Fibroblast of skin of right biceps (primary cell): ENCODE measurements at regions not wholly inside any gene's neighbourhood (a gene's known extent, or its start where the extent isn't known, plus 50 kb on each side); places are given as distances from the start of the nearest gene placed in this dataset.
A peak's percentile ranks its signal among the peaks of the same experiment; 100 is the strongest.
"Not testable (repeated sequence)": the region's sequence is repeated elsewhere in the genome, so short reads cannot be mapped to it uniquely, and the experiment has no call there.

Experiments
- DNase-seq: peaks from one replicate; pipeline ENCODE4 v3.0.0-alpha.2; 2013

- DNase-seq, result no peak
These were observed 615.0 kb downstream of the ANKRD7 start for GRCh38 chr7:118839515-118839914.

DNA sequence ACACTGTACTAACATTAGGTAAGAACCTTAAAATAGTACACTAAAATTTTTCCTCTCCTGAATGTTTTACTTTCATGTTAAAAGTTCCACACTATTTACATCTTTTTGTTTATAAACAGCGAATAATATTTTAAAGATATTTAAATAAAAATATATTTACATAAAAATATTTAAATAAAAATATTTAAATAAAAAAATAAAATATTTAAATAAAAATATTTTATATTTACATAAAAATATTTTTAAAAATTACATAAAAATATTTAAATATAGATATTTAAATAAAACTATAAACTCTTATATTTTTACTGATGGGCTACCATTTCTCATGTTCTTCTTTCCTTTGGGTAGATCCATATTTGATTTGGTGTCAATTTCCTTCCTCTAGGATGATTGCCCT, 619.0 kb downstream of the ANKRD7 start:
- DNase-seq, result no peak

DNA sequence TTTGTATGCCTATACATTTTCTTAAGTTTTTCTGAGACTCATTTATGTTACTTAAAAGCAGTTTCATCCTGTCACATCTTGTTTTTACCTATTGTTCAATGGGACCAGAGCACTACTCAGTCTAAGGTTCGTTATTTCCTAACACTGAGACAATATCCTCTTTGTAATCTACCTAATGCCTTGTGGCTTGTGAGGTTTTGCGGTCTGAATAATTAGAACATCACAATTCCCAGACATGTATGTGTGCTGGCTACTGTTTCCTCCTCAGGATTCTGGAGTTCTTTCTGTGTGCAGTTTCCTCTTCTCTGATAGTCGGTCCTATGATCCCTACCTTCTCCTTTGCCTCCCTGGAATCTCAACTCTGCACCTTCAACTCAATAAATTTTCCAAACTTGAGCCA, 620.2 kb downstream of the ANKRD7 start:
- DNase-seq, result no peak

DNA sequence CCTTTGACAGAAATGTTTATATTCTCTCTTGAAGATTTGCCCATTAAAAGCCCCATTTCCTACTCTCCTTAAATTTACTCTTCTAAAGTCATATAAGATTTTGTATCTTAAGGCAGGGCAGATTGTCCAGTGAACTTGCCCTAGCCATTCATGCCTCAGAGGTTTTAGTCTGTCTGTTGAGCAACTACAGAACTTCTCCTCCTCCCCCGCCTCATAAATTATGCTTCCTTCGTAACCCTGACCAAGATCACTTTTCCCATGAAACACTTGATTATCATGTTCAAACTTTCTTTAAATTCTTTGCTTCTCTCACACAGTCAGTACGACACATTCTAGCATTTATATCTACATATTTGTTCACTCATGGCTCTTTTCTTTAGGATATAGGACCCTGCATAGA, 621.3 kb downstream of the ANKRD7 start:
- DNase-seq, result no peak

DNA sequence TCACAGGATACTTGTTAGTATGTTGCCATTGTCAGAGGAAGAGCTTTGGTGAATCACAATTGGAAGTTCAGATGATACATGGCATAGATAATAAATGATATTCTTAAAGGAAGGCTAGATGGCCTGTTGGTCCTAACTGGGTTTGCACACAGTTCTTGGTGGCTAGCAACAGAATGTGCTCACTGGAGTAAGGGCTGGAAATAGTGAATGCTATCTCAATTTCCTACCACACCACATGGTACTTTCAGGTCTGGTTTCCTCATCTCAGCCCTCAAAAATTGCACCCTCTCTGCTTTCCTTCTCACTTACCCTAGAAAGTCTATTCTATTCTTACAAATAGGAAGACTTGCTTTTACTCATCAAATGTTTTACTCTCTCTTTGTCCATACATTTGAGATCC, 622.5 kb downstream of the ANKRD7 start:
- DNase-seq, result no peak

- no peak for DNase-seq
These were observed 630.8 kb downstream of the ANKRD7 start for GRCh38 chr7:118855290-118855689.

GRCh38 chr7:118858651-118859149, 634.2 kb downstream of the ANKRD7 start:
- DNase-seq, result no peak

DNA sequence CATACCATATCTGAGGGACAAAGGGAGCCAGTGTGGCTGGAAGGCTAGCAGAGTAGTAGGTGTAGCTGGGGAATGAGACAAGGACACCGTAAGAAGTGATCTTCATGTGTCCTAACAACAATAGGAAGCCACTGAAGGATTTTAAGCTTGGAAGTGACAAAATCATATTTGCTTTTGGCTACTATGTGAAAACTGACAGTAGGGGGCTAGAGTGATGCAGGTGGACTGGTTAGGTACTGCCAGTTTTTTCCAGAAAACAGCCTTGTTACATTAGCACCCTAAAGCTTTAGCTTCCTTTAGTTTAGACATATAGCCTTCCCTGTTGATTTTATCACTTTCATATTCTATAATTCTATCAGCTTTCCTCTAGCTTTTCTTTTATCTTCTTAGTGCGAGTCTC, 637.1 kb downstream of the ANKRD7 start:
- DNase-seq, result no peak

DNA sequence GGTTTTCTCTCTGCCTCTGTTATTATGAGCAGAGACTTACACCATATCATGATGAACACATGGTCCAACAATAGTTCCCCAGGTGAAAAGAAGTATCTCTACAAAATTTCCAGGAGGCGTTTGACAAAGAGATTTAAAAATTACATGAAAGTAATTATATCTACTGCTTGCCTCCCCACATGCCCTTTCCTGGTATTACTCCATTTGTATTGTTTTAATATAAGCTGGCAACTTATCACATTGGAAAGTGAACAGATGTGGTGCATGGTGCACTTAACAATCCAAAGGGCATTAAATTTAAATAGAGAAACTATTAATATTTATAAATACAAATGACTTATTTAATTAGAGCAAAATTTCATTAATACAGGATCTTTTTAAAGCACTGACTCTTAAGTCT, 638.2 kb downstream of the ANKRD7 start:
- DNase-seq, result no peak

DNA sequence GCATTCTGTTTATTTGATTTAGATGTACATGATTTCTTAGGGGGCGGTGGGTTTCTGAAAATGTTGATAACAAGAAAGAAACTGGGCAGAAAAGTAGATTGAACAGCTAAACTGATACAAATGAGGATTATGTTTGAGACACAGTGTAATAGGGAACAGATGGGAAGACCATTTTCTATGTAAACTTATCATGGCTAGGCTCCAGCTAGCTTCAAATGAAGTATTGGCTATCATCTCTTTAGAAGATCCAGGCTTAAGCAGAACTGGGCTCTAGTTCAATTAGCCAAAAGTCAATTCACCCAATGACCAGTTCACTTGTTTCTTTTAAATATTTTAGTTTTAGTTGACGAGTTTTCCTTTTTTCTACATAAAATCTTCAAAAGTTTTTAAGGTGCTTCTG, 639.5 kb downstream of the ANKRD7 start:
- no peak for DNase-seq

- DNase-seq, result no peak
These were observed 643.4 kb downstream of the ANKRD7 start for GRCh38 chr7:118867860-118868259.

- DNase-seq, result not testable (repeated sequence)
These were observed 644.6 kb downstream of the ANKRD7 start for GRCh38 chr7:118869141-118869540.

DNA sequence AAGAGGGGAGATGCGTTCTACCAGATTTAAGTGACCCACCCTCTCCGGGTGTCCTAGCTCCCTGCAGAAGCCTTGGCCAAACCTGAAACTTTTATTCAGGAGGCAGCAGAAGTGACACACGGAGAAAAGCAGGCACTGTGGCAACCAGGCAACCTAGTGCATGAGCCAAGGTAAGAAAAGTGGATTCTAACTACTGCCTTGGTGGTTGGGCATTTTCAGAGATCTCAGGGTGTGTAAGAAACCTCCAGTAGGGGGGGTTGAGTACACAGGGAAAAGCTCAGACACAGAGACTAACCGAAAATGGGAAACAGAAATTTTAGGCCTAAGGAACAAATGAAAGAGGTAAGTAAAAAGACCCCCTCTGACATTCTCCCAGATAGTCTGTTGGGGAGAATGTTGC, 645.7 kb downstream of the ANKRD7 start:
- no peak for DNase-seq

DNA sequence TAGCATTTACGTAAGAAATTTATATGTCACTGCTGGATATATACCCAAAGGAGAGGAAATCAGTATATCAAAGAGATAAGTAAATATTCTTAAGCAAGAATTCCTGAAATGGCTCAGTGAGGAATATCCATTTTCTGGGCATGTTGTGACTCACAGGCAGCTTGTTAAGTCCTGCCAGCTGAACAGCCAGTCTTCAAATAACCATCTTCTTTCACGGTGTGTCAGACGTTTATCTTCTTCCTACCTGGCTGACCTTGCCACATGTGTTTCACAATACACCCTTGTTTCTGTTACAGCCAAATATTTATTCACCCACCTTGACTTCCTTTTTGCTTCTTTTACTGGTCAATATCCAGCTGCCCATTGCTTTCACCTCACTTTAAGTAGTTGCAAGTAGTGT, 648.1 kb downstream of the ANKRD7 start:
- no peak for DNase-seq

GRCh38 chr7:118877187-118877586, 652.7 kb downstream of the ANKRD7 start:
- no peak for DNase-seq

GRCh38 chr7:118878336-118878735, 653.8 kb downstream of the ANKRD7 start:
- DNase-seq, result no peak

DNA sequence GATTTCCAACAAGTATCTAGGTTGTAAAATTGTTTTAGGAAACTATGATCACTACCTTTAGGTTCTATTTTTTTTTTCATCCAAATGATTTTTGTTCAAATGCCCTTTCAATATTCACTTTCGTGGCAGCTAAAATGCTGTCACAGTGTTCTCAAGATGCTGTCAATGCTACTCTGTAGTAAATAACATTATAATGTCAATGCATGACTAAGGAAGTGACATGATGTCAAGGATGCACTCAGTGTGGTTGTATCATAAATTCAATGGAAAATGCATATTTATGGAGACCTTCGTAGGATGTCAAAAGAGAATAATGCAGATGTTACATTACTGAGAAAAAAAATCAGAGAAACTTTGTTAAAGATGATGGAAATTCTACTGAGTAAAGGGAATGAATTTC, 673.8 kb downstream of the ANKRD7 start:
- DNase-seq, result no peak

- DNase-seq, result no peak
These were observed 678.1 kb downstream of the ANKRD7 start for GRCh38 chr7:118902600-118902999.

DNA sequence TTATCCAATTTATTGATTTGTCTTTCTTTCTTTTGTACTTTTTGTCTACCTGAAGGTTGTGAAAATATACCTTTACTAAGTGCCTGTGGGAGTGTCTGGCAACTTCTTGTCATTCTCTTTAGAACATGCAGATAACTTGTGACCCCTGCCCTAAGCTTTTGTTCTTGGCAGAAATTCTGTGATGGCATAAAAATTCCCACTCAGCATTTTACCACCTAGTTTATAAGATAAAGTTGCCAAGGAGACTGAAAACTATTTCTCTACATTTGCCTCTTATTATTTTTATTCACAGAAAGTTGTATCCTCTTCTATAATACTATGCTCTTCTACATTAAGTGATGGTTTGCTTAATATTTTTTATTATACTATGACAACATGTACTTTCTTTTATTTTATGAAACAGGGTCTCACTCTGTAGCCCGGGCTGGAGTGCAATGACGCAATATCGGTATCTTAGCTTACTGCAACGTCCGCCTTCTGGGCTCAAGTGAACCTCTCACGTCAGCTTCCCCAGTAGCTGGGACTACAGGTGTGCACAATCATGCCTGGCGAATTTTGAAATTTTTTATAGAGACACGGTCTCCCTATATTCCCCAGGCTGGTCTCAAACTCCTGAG, 683.5 kb downstream of the ANKRD7 start:
- no peak for DNase-seq

DNA sequence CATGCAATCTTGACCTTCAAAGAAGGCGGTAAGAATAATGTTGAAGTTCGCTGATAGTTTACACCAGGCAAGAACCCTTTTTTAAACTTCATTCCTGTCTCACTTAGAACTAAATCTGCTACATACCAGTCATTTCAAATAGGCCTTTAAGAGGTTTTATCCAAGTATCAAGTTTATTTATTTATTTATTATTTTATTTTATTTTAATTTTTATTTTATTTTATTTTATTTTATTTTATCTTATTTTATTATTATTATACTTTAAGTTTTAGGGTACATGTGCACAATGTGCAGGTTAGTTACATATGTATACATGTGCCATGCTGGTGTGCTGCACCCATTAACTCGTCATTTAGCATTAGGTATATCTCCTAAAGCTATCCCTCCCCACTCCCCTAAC, 691.6 kb downstream of the ANKRD7 start:
- DNase-seq, result not testable (repeated sequence)

DNA sequence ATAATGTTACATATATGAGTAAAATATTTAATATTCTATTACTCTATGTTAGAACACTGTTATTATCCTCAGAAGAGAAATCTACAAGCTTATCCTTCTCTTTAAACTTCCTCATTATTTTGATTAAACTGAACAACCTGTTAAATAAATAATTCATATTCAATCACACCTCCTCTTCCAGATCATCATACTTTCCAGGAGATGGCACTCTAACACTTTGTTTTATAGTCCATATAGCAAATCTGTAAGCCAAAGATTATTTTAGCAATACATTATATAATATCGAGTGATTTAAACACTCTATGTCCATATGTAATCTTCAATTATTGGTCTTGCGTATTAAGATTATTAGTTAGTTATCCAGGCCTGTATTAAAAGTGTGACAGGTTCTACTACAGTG, 694.1 kb downstream of the ANKRD7 start:
- DNase-seq, result peak; percentile 3

GRCh38 chr7:118938845-118939244, 714.3 kb downstream of the ANKRD7 start:
- DNase-seq, result no peak

GRCh38 chr7:118944271-118944670, 719.8 kb downstream of the ANKRD7 start:
- no peak for DNase-seq

- DNase-seq, result no peak
These were observed 721.6 kb downstream of the ANKRD7 start for GRCh38 chr7:118945911-118946682.

GRCh38 chr7:118948508-118948907, 724.0 kb downstream of the ANKRD7 start:
- no peak for DNase-seq
